ENCODE measurements at regions not wholly inside any gene's neighbourhood (a gene's known extent, or its start where the extent isn't known, plus 50 kb on each side); places are given as distances from the start of the nearest gene placed in this dataset.

DNA sequence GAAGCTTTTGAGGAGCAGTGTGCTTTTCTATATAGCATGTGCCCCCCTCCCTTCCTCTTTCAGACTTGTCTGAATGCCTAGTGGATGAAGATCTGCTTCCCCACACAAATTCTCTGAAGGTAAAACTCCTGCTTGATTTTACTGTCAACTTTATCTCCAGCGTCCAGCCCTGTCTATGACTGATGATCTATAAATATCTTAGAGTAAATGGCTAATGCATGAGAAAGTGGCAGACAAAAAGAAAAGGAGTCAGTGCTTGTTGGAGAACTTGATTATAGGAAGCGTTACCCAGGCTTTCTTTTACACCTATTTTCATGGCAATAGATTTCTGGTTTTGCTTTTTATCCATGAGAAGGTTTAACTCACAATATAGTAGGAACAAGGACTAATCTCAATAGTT, 168.3 kb upstream of the HS3ST1 start:
- DNase-seq (ENCODE audit: low spot score) = no peak

- no peak for DNase-seq (ENCODE audit: low spot score)
Measured at GRCh38 chr4:11593576-11594116, 165.0 kb upstream of the HS3ST1 start.

- DNase-seq (ENCODE audit: low spot score) = no peak
Measured at GRCh38 chr4:11592276-11592675, 163.6 kb upstream of the HS3ST1 start.

- DNase-seq (ENCODE audit: low spot score) = no peak
Measured at GRCh38 chr4:11590132-11590531, 161.4 kb upstream of the HS3ST1 start.

DNA sequence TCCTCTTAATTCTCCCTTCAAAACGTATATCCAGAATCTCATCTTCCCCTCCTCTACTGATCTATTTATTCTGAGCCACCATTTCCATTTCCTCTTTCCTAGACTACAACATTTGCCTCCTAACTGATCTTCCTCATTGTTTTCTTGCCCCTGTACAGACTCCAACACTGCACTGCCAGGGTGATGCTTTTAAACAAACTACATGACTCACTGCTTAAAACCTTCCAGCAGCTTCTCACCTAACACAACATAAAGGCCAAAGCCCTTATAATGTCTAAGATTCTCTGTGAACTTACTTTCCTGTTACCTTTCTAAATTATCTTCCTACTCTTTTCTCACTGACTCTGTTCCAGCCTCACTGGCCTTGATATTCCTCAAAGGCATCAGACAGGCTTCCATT, 161.0 kb upstream of the HS3ST1 start:
- DNase-seq (ENCODE audit: low spot score) = no peak

- no peak for DNase-seq (ENCODE audit: low spot score)
Measured at GRCh38 chr4:11587797-11588196, 159.1 kb upstream of the HS3ST1 start.

DNA sequence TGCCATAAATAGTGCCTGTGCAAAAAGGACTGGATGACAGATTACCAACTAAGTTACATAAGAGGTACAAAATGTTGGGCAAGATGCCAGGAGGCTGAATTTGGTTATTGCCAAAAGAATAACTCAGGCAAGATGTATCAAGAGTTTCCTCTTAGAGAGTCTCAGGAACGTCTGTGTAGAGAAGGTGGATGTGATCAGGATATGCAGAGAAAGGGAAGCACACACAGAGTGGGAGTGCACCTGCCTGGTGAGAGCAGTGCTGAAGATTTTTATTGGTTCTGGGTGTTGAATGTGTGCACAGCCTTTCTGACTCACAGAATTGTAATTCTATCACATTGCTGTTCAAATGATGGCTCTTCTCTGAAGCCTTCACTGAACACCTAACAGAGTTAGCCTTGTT, 156.8 kb upstream of the HS3ST1 start:
- DNase-seq (ENCODE audit: low spot score) = no peak

DNA sequence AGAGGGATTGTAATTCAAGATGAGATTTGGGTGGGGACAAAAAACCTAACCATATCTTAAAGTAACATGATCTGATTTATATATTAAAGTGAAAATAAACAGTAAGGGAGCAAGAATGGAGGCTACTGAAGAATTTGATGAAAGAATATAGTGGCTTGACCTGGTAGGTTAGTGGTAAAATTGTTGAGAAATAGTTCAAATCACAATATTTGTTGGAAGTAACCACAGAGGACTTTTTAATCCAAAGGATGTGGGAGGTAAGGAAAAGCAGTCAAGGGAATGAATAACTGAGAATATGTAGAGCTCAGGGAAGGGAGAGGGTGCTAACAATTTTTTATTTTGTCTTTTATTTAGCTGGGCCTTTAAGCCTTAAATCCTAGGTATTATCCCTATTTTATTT, 139.8 kb upstream of the HS3ST1 start:
- no peak for DNase-seq (ENCODE audit: low spot score)

DNA sequence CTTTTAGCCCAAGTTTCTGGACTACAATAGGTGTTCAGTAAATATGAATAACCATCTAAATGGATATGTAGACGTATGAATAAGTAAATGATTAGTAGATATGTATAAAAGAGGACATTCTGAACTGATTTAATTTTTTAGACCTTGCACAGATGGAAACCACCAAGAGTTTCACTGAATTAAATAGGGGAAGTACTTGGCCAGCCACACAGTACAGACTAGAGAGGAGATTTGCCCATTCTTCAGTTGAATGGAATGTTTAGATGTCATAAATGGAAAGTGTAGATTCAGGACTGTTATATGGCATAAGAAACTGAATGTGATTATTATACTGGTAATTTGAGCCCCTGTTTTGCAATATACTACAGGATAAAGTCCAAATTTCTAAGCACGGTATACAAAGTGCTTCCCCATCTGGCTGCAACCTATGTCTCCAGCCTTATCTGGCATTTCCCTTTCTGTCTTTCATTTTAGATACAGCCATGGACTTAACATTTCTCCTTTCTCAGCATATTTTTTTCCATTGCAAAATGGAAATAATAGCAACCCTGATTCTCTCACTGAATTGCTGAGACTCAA, 137.8 kb upstream of the HS3ST1 start:
- no peak for DNase-seq (ENCODE audit: low spot score)

DNA sequence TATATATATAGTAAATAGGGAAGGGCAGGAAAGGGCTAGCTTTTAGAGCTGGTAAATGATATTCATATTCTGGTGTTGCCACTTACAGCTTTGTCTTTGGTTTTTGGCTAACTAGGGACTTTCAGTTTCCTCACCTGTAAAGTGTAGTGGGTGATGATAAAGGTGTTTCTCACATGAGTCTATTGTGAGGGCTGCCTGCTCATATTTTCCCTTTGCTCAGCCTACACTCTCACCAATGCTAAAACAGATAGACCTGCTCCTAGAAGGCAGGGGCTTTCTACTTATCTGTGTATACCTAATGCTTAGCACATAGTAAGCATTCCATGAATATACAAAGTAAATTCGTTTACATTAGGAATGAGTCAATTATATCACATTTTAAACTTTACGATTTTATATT, 137.2 kb upstream of the HS3ST1 start:
- no peak for DNase-seq (ENCODE audit: low spot score)

DNA sequence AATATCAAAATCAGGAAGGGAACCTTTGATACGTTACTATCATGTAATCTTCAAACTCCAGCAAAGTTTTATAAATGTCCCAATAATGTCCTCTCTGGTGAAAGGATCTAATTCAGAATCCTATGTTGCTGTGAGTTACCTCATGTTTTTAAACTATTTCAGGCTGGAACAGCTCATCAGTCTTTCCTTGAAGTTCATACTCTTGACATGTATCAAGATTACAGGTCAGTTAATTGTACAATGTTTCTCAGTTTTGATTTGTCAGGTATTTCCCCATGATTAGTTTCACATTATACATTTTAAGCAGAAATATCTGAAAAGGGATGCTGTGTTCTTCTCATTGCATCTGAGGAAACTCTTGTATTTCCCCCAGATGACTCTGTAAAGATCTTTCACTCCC, 136.5 kb upstream of the HS3ST1 start:
- DNase-seq (ENCODE audit: low spot score) = no peak

- DNase-seq (ENCODE audit: low spot score) = no peak
Measured at GRCh38 chr4:11564021-11564420, 135.3 kb upstream of the HS3ST1 start.

- DNase-seq (ENCODE audit: low spot score) = no peak
Measured at GRCh38 chr4:11549525-11549924, 120.8 kb upstream of the HS3ST1 start.

- no peak for DNase-seq (ENCODE audit: low spot score)
Measured at GRCh38 chr4:11548597-11549082, 119.9 kb upstream of the HS3ST1 start.

DNA sequence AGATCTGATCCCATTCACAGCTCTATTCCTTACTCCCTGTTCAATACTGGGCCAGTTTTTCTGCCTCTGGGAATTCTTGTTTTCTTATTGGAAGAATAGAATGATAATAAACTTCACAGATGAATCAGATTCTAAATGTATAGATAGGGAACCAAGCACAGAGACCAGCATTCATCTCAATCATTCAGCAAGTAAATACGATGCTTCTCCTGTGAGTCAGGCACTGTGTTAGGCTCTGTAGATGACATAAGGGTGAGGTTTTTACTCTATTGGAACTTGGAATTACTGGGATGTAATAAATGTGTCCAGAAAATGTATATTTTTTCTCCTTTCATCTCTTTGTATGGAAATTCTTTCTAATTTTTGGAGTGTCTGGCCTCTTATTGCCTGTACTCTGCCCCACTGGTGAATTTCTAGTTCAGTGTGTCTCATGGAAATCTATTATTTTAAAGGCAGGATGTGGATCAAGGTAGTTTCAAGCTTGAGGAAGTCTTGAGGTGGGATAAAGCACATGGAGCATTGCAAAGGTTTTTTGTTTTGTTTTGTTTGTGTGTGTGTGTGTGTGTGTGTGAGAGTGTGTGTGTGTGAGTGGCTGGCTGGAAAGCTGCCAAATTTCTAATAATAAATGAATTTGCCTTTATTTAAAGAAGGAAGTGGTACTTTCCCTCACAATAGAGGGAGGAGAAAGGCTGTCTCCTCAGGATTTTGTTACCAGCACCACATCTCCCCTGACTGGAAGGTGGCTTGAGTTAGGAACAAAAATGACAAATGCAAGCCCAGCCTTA, 117.9 kb upstream of the HS3ST1 start:
- no peak for DNase-seq (ENCODE audit: low spot score)

DNA sequence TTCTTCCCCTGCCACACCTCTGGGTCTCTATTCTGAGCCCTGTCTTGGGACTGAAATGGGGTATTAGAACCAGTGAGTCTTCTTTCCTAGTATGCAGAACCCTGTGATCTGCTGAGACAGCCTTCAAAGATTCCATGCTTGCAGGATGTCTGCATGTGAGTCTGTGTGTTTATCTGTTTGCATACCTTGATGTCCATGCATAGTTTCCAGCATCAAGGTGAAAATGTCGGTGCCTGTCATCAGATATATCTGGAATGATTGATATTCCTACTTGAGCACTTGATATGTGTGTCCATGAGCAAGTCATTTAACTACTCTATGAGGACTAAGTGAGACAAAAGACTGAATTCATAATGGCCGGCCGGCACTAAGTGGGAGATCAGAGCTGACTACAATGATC, 117.0 kb upstream of the HS3ST1 start:
- DNase-seq (ENCODE audit: low spot score) = no peak

DNA sequence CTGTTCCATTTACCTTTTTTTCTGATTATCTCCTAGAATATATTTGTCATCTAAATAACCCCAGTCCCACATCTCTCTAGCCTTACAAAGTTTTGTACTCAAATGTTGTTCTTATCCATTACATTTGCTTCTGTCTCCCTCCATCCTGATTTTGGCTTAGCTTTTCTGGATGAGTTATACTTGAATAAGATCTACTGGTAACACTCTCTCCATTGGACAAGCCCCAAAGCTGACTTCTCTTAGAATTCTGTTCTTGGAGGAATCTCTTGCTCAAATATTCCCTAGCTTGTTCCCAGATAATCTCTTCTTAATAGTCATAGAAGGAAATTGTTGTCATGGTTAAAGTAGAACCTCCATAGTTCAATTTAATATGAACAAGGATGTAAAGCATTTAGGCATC, 115.5 kb upstream of the HS3ST1 start:
- no peak for DNase-seq (ENCODE audit: low spot score)

DNA sequence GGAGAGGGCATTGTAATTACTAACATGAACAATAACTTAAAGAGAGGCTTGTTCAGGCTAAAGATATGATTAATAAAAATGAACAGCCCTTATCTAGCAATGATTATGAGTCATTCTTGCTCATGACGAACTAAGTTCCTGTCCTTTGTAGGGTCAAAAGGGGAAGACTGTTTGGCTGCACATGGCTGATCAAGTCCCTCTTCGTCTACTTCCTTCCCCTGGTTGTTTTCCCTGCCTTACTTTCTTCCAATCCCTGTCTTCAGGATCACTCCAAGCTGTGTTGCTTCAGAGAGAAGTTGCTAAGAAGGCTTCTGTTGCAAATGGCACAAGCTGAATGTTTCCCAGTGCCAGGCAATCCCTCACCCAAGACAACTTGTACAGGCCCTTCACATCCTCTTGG, 115.0 kb upstream of the HS3ST1 start:
- no peak for DNase-seq (ENCODE audit: low spot score)

GRCh38 chr4:11542952-11543351, 114.3 kb upstream of the HS3ST1 start:
- DNase-seq (ENCODE audit: low spot score) = no peak

DNA sequence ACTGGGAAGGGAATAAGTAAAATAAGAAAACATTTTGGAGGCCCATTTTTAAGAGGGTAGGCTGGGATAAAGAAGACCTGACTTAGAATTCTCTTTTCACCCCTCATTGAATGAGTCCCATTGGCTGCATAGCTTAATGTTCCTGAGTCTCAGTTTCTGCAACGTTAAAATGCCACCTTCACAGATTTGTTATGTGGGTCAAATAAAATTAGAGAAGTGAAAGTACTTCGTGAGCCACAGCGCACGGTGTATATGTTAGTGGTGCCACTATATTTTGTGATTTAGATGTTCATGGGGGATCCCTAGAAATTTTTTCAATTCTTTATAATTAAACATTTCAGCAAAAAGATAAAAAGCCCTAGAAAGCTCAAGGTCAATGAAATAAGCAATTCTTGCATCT, 109.2 kb upstream of the HS3ST1 start:
- no peak for DNase-seq (ENCODE audit: low spot score)

DNA sequence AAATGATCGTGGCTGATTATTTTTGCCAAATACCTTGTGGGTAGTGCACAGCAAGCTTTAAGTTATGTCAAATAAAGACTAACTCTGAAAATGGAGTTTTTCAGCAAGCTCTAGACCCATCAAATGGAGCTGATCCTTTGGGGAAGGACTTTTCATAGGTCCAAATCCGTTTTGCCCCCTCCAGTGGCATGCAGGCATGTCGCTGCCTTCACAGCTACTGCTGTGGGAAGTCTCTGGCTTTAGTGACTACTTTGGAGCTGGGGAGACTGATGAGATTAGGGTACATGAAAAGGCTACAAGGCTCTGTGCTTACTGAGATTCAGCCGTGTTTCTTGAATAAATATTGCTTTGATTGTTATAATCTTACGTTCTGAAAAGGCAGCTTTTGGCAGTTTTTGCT, 106.6 kb upstream of the HS3ST1 start:
- no peak for DNase-seq (ENCODE audit: low spot score)

DNA sequence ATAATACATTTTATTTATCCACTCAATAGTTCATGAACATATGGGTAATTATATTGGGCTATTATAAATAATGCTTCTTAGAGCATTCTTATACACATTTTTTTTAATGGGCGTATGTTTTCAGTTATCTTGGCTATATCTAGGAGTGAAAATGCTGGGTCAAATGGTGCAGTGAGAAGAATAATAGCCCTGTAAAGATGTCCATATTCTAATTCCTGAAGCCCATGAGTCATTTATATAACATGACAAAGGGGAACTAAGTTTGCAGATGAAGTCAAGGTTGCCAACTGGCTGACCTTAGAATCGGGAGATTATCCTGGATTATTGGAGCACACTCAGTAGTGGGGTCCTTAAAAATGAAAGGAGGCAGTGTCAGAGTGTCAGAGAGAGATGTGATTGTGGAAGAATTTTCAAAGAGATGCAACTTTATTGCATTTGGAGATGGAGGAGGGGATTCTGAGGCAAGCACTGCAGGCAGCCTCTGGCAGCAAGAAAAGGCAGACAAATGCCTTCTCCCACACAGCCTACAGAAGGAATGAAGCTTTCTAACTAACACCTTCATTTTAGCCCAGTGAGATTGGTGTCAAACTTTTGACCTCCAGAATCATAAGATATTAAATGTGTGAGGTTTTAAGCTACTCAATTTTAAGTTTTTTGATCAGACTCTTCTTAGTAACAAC, 106.1 kb upstream of the HS3ST1 start:
- DNase-seq (ENCODE audit: low spot score) = no peak

GRCh38 chr4:11532138-11532537, 103.4 kb upstream of the HS3ST1 start:
- DNase-seq (ENCODE audit: low spot score) = no peak
